Heart left ventricle (tissue), 16 donors: ENCODE measurements at regions not wholly inside any gene's neighbourhood (a gene's known extent, or its start where the extent isn't known, plus 50 kb on each side); places are given as distances from the start of the nearest gene placed in this dataset.

ENCODE experiments used
- ATAC-seq, 4 donors: fragments of 200-7000 bp; cut with Tn5 transposase; one replicate each; pipeline ENCODE4 v1.9.1; 2020 to 2022; ENCODE audit warnings: moderate library complexity in 4 of 4, mild to moderate bottlenecking in 3 of 4, moderate number of reproducible peaks in 1 of 4
- DNase-seq, 5 donors: peaks; one replicate each; pipeline ENCODE4 v3.0.0-alpha.2; 2020
- H3K27ac ChIP-seq, 12 donors: fragments of 200-600 bp; sonication (generic) in 4 of 12; one replicate each; pipeline versions ENCODE4 v1.5.0 to v1.8.0; 2016 to 2022; ENCODE audit warnings: mild to moderate bottlenecking in 2 of 12
- H3K27me3 ChIP-seq, 9 donors: fragments of 200-600 bp; sonication (generic) in 2 of 9; one replicate each; pipeline versions ENCODE4 v1.5.1 to v1.8.0; 2016 to 2022; ENCODE audit warnings: mild to moderate bottlenecking in 3 of 9
- H3K36me3 ChIP-seq, 9 donors: fragments of 200-600 bp; sonication (generic) in 2 of 9; one replicate each; pipeline versions ENCODE4 v1.5.0 to v1.8.0; 2018 to 2022; ENCODE audit warnings: mild to moderate bottlenecking in 2 of 9
- H3K4me1 ChIP-seq, 12 donors: fragments of 200-600 bp; sonication (generic) in 4 of 12; one replicate each; pipeline versions ENCODE4 v1.5.0 to v1.8.0; 2016 to 2022; ENCODE audit warnings: mild to moderate bottlenecking in 3 of 12
- H3K4me3 ChIP-seq, 12 donors: fragments of 200-600 bp; sonication (generic) in 4 of 12; one replicate each; pipeline versions ENCODE4 v1.5.0 to v1.8.0; 2017 to 2022; ENCODE audit warnings: mild to moderate bottlenecking in 9 of 12, moderate library complexity in 4 of 12
- H3K9me3 ChIP-seq, 12 donors: fragments of 200-600 bp; sonication (generic) in 4 of 12; one replicate each; pipeline versions ENCODE4 v1.5.0 to v1.8.0; 2016 to 2022; ENCODE audit warnings: mild to moderate bottlenecking in 1 of 12
- CTCF ChIP-seq, 12 donors: fragments of 200-600 bp; sonication (generic) in 4 of 12; IDR thresholded peaks; one replicate each; pipeline versions ENCODE4 v1.5.0 to v1.8.0; 2018 to 2022; ENCODE audit warnings: antibody characterized with exemption in 12 of 12, mild to moderate bottlenecking in 5 of 12
- POLR2A ChIP-seq, 2 donors: fragments of 450-650 bp; IDR thresholded peaks; one replicate each; pipeline ENCODE4 v1.6.1; 2017; ENCODE audit warnings: antibody characterized with exemption in 2 of 2, mild to moderate bottlenecking in 2 of 2, moderate library complexity in 2 of 2
- WGBS, 4 donors: extraction: QIAGEN DNeasy Blood & Tissue Kit in 2 of 4; methylation state at CpG; one replicate each; pipeline versions ENCODE4 v1.1.5 to v1.1.7; 2013 to 2018; 5-methylcytosine and 5-hydroxymethylcytosine counted together
- intact Hi-C, 10 donors: fragments of 100-400 bp; cut with DNase I; formaldehyde crosslinking; loops; one replicate each; pipeline versions ENCODE4 v1.11.1 to v1.14.2; 2022
- donor health status: ischemic (EF 13 %, LVEDD 7.1; RV severe dilation, severe dysfunction).
- donor health status: healthy with polysubstance abuse.
- donor health status: DM: no; HTN: yes; CAD: no.
- donor health status: DM: no; HTN: no; CAD: no.
- donor health status: ischemic (EF 25% LVEDD 6.9; RV normal size, moderate dysfunction).
- donor health status: ischemic (EF 25% LVEDD 5.7; RV mildly dilated, moderate dysfunction).
- donor health status: healthy.
- donor health status: DM: yes; HTN: yes; CAD: no.
- donor health status: ischemic (EF 35%, LVEDD 5.7; RV mildly dilated, moderate dysfunction).
- donor health status: nonischemic (EF 11% LVEDD 7.7; RV severe dilation, severe dysfunction).
- donor health status: DM: yes; HTN: yes; CAD: no.
- donor health status: PGD.
- donor health status: ischemic (EF 29% LVEDD 5.4; RV normal size, mild dysfunction).
- donor health status: nonischemic (EF 23%, LVEDD 6.1; RV moderate dilation, normal function).

GRCh38 chr13:103284466-103284865 lies 218.2 kb upstream of the SLC10A2 start:
- Histone ChIP-seq H3K27me3 (no peaks in the 10 kb centered on the region), H3K27ac (no peak overlapping the region), H3K36me3 (no peaks in the 10 kb centered on the region), H3K9me3 (no peaks in the 10 kb centered on the region), H3K4me3 (no peak overlapping the region), H3K4me1 (peaks cover 0 to 14% (median 0%) of the 10 kb centered on the region in 12 donors)
- intact Hi-C loops: no loop called here
- no peak for ATAC-seq
- no peak for TF ChIP-seq POLR2A (IDR thresholded peaks at IDR 0.05)
- TF ChIP-seq CTCF (IDR thresholded peaks at IDR 0.05): no peak
- no peak for DNase-seq
- WGBS, 4 donors: 44 to 65% (median 57%) methylated on average over 2 of the region's 2 CpGs

DNA sequence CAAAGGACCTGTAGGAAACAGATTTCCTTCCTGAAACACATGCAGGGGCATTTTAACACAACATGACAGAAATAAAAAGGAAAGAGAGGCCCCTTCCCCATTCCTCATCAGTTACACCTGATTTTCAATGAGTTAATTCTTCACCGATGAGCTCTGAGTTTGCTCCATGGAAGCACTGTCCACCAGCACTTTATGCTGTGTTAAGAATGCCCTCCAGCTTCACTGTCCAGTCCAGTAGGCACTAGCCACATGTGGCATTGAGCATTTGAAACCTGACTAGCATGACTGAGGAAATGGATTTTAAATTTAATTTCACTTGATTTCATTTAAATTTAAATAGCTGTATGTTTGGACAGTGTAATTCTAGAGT lies 217.2 kb upstream of the SLC10A2 start:
- Histone ChIP-seq H3K27me3 (no peaks in the 10 kb centered on the region), H3K4me3 (no peak overlapping the region), H3K9me3 (no peaks in the 10 kb centered on the region), H3K27ac (no peak overlapping the region), H3K4me1 (peaks cover 0 to 12% (median 0%) of the 10 kb centered on the region in 12 donors), H3K36me3 (no peaks in the 10 kb centered on the region)
- intact Hi-C loops: no loop called here
- TF ChIP-seq POLR2A (IDR thresholded peaks at IDR 0.05) (no peak), CTCF (IDR thresholded peaks at IDR 0.05) (no peak)
- no peak for ATAC-seq
- no peak for DNase-seq
- WGBS, 4 donors: 56 to 74% (median 67%) methylated on average over 1 of the region's 1 CpG

GRCh38 chr13:103282571-103283450 lies 216.6 kb upstream of the SLC10A2 start:
- Histone ChIP-seq H3K4me3 (no peak overlapping the region), H3K36me3 (no peaks in the 10 kb centered on the region), H3K4me1 (peaks cover 0 to 9% (median 0%) of the 10 kb centered on the region in 12 donors), H3K27ac (no peak overlapping the region), H3K9me3 (no peaks in the 10 kb centered on the region), H3K27me3 (no peaks in the 10 kb centered on the region)
- TF ChIP-seq POLR2A (IDR thresholded peaks at IDR 0.05): no peak
- TF ChIP-seq CTCF (IDR thresholded peaks at IDR 0.05): no peak
- ATAC-seq: peak in 2 of 4 donors; percentile 50 to 69
- no peak for DNase-seq
- WGBS, 4 donors: 31 to 37% (median 33%) methylated on average over 14 of the region's 14 CpGs
- intact Hi-C loops: no loop called here

DNA sequence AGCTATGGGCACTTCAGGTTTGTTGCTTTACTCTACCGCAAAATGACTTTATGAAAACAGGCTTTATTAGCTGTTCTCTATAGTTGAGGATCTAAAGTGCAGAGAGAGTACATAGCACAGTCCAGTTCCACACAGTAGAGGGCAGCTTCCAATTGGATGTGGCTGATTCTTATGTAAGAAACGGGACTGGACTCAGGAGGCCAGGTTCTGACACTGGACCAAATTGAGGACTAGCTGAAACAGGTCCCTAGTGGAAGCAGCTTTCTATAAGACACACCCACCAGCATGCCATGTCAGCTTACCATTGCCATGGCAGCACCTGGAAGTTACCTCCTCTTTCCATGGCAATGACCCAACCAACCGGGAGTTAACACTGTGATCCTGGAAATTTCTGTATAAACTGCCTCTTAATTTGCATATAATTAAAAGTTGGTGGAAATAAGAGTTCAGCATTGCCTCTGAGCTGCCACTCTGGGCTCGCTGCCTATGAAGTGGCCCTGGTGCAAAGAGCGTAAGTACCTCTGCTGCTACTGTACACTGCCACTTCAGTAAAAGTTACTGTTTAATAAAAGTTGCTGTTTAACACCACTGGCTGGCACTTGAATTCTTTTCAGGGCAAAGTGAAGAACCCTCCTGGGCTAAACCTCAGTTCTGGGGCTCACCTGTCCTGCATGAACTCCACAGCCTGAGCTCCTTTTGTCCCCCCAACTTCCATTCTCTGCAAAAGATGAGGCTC lies 211.9 kb upstream of the SLC10A2 start:
- no peak for ATAC-seq
- no peaks in the 10 kb centered on the region for H3K36me3 ChIP-seq
- DNase-seq: no peak
- no peak overlapping the region for H3K4me3 ChIP-seq
- H3K27me3 ChIP-seq: no peaks in the 10 kb centered on the region
- peaks cover 0 to 7% (median 0%) of the 10 kb centered on the region in 12 donors for H3K4me1 ChIP-seq
- H3K9me3 ChIP-seq: no peaks in the 10 kb centered on the region
- no peak overlapping the region for H3K27ac ChIP-seq
- TF ChIP-seq CTCF (IDR thresholded peaks at IDR 0.05) (no peak), POLR2A (IDR thresholded peaks at IDR 0.05) (no peak)
- intact Hi-C loops: no loop called here
- 63 to 70% (median 67%) methylated on average over 5 of the region's 5 CpGs for WGBS, 4 donors
